ENCODE measurements at regions not wholly inside any gene's neighbourhood (a gene's known extent, or its start where the extent isn't known, plus 50 kb on each side); places are given as distances from the start of the nearest gene placed in this dataset.

DNA sequence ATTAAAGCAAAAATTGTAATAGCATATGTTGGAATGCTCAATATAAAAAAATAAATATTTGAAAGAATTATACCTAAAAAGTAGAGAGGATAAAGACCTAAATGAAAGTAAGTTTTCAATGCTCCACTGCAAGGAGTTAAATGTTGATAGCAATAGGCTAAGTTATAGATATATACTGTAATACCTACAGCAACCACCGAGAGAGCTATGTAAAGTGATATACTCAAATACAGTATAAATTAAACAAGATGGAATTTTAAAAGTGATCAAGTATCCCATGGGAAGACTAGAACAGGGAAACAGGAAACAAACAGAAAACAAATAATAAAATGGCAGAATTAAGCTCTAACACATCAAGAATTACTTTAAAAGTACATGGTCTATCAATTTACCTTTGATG is 73.9 kb downstream of the CASP3 start:
- Mint-ChIP-seq H3K36me3 (peaks cover 9% of the 10 kb centered on the region), H3K9me3 (ENCODE audit: low read depth) (peaks cover 6% of the 10 kb centered on the region), H3K27me3 (no peaks in the 10 kb centered on the region), H3K4me1 (peaks cover 7% of the 10 kb centered on the region), H3K4me3 (no peak overlapping the region), H3K27ac (no peak overlapping the region)
- CTCF ChIA-PET = no interaction called here
- ATAC-seq = no peak
- no peak for DNase-seq

- H3K27me3 Mint-ChIP-seq = no peaks in the 10 kb centered on the region
- peaks cover 7% of the 10 kb centered on the region for H3K4me1 Mint-ChIP-seq
- H3K4me3 Mint-ChIP-seq = no peak overlapping the region
- H3K9me3 Mint-ChIP-seq (ENCODE audit: low read depth) = peaks cover 6% of the 10 kb centered on the region
- H3K27ac Mint-ChIP-seq = peak overlapping the region; percentile 74
- CTCF ChIA-PET = no interaction called here
- H3K36me3 Mint-ChIP-seq = peaks cover 9% of the 10 kb centered on the region
- DNase-seq (no peak), ATAC-seq (no peak)
Observed at GRCh38 chr4:184574861-184575260, 74.4 kb downstream of the CASP3 start.

DNA sequence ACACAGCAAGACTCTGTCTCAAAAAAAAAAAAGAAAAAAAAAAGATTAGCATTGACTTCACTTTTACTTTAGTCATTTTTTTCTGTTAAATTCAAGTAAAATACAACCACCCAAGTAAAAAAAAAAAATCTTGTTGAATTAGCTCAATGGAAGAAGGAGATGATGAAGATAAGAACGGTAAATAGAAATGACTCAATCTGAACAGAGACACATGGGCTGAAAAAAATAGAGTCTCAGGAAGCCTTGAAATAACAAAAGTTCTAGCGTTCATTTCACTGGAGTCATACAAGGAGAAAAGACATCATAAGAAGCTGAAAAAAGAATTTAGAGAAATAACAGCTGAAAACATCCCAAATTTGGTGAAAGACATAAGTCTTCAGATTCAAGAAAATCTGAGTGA is 75.5 kb downstream of the CASP3 start:
- Mint-ChIP-seq H3K36me3 (peaks cover 5% of the 10 kb centered on the region), H3K27me3 (no peaks in the 10 kb centered on the region), H3K4me1 (peaks cover 7% of the 10 kb centered on the region), H3K4me3 (no peak overlapping the region), H3K27ac (no peak overlapping the region), H3K9me3 (ENCODE audit: low read depth) (peaks cover 3% of the 10 kb centered on the region)
- no peak for DNase-seq
- CTCF ChIA-PET = interaction anchor here (2.3 kb wide), 1 partner anchor 310 kb away, joined by 7 read pairs; no protein-coding TSS in a partner anchor
- ATAC-seq = no peak

GRCh38 chr4:184568770-184569169 is 80.5 kb downstream of the CASP3 start:
- ATAC-seq (no peak), DNase-seq (no peak)
- CTCF ChIA-PET = no interaction called here

DNA sequence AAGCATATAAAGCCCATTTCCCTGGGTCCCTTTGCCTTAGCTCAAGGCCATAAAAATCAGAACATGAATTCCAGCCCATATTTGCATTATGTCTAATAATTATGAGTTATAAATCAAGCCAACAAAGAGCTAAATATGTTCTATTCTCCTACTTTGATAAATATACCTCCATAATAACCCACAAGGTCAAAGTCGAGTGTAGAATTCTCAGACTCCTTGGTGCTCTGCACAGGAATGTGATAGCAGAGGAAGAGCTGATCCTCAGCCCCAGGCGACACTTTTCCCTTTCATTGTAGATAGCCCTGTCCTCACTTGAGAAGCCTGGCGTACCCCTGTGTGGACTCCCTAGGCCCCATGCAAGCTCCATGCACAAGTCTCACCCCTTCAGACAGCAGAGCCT is 85.6 kb downstream of the CASP3 start:
- no peak for DNase-seq
- Mint-ChIP-seq H3K4me1 (peaks cover 13% of the 10 kb centered on the region), H3K4me3 (no peak overlapping the region), H3K9me3 (ENCODE audit: low read depth) (peaks cover 3% of the 10 kb centered on the region), H3K36me3 (no peaks in the 10 kb centered on the region), H3K27me3 (no peaks in the 10 kb centered on the region), H3K27ac (no peak overlapping the region)
- ATAC-seq = no peak
- CTCF ChIA-PET = no interaction called here

More at GRCh38 chr4:184568770-184569169, 80.5 kb downstream of the CASP3 start:
- Mint-ChIP-seq H3K4me3 (no peak overlapping the region), H3K4me1 (peaks cover 2% of the 10 kb centered on the region), H3K36me3 (peaks cover 2% of the 10 kb centered on the region), H3K27me3 (no peaks in the 10 kb centered on the region), H3K9me3 (ENCODE audit: low read depth) (peaks cover 4% of the 10 kb centered on the region), H3K27ac (no peak overlapping the region)

- Mint-ChIP-seq H3K9me3 (ENCODE audit: low read depth) (no peaks in the 10 kb centered on the region), H3K4me1 (peaks cover 16% of the 10 kb centered on the region), H3K27me3 (no peaks in the 10 kb centered on the region), H3K4me3 (no peak overlapping the region), H3K27ac (no peak overlapping the region), H3K36me3 (peaks cover 2% of the 10 kb centered on the region)
- CTCF ChIA-PET = no interaction called here
- DNase-seq = no peak
- no peak for ATAC-seq
Observed at GRCh38 chr4:184558996-184559395, 84.6 kb upstream of the IRF2 start.

DNA sequence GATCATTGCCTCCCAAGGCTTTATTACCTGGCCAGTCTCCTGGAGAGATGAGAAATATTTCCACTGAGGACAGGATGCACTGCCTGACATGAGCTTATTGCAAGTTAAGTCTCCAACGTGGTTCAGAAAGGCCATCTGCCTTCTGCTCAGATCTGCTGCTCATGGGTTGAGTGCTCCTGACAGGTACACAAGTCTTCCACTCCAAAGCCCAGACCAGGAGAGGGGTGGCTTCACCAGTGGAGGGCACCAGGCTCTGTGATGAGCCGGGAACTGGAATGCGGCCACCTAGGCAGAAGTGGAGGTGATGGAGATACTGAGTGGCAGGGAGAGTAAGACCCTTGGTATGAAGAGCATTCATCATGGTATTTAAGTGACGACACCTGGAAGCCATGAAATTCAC is 79.5 kb upstream of the IRF2 start:
- H3K4me3 Mint-ChIP-seq = no peak overlapping the region
- peaks cover 4% of the 10 kb centered on the region for H3K4me1 Mint-ChIP-seq
- no peak overlapping the region for H3K27ac Mint-ChIP-seq
- no peaks in the 10 kb centered on the region for H3K9me3 Mint-ChIP-seq (ENCODE audit: low read depth)
- H3K27me3 Mint-ChIP-seq = no peaks in the 10 kb centered on the region
- CTCF ChIA-PET = no interaction called here
- peaks cover 2% of the 10 kb centered on the region for H3K36me3 Mint-ChIP-seq
- ATAC-seq = no peak
- DNase-seq = no peak

GRCh38 chr4:184550476-184550875 is 76.1 kb upstream of the IRF2 start:
- CTCF ChIA-PET = interaction anchor here (1.0 to 1.2 kb wide), 3 partner anchors 65 to 289 kb away, joined by 3 to 5 read pairs (median 3); no protein-coding TSS in a partner anchor
- no peak overlapping the region for H3K4me3 Mint-ChIP-seq

DNA sequence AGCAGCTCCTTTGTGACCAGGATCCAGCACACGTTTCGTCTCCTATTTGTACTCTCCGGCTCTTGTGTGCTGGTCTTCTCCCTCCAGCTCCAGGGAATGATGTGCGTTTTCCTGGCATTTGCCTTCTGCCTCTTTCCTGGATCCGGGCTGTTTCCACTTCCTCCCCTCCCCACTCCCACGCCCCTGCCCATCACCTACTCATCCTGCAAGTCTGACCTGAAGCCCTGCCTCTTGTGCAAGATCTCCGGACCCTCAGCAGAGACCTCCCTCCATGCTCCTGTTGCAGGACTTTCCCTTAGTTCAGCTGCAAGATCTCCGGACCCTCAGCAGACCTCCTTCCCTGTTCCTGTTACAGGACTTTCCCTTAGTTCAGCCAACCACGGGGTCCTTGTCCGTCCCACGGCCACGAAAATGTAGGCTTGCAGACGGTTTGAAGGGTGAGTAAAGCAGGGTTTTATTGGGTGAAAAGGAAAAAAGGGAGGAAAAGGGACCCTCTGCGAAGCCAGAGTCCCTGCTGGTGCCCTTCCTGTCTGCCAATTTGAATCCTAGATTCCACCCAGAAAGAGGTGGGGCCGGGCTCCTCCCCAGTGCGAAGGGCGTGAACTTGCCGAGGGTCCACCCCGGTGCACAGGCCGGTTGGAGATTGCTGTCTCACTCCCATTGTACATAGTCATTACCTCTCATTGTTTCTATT is 74.4 kb upstream of the IRF2 start:
- H3K4me1 Mint-ChIP-seq = peaks cover 3% of the 10 kb centered on the region
- no peaks in the 10 kb centered on the region for H3K27me3 Mint-ChIP-seq
- H3K36me3 Mint-ChIP-seq = no peaks in the 10 kb centered on the region
- no peak overlapping the region for H3K4me3 Mint-ChIP-seq
- no peak overlapping the region for H3K27ac Mint-ChIP-seq
- no peak for ATAC-seq
- CTCF ChIA-PET = no interaction called here
- DNase-seq = no peak
- H3K9me3 Mint-ChIP-seq (ENCODE audit: low read depth) = no peaks in the 10 kb centered on the region

More at GRCh38 chr4:184550476-184550875, 76.1 kb upstream of the IRF2 start:
- Mint-ChIP-seq H3K4me1 (peaks cover 5% of the 10 kb centered on the region), H3K27ac (no peak overlapping the region), H3K27me3 (no peaks in the 10 kb centered on the region), H3K9me3 (ENCODE audit: low read depth) (no peaks in the 10 kb centered on the region), H3K36me3 (no peaks in the 10 kb centered on the region)
- no peak for ATAC-seq
- DNase-seq = no peak

GRCh38 chr4:184548316-184548647 is 73.9 kb upstream of the IRF2 start:
- Mint-ChIP-seq H3K9me3 (ENCODE audit: low read depth) (no peaks in the 10 kb centered on the region), H3K4me3 (no peak overlapping the region), H3K4me1 (peaks cover 3% of the 10 kb centered on the region), H3K27me3 (no peaks in the 10 kb centered on the region), H3K36me3 (no peaks in the 10 kb centered on the region), H3K27ac (no peak overlapping the region)
- ATAC-seq = no peak
- DNase-seq = no peak
- CTCF ChIA-PET = no interaction called here

DNA sequence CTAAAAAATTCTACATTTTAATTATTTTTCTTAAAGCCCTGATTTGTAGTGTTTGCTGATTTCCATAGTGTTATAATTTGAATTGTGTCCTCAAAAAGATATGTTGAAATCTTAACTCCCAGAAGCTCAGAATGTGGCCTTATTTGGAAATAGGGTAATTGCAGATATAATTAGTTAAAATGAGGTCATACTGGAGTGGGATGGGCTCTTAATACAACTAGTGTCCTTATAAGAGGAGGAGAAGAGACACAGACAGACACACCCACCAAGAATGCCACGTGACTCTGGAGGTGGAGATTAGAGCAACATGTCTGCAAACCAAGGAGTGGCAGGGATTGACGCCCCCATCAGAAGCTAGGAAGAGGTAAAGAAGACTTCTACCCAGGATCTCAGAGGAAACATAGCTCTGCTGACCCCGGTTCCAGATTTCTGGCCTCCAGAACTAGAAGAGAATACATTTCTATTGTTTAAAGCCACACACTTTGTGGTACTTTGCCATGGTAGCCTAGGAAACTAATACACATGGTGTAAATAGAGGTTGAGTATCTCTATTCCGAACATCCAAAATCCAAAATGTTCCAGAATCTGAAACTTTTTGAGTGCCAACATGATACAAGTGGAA is 70.5 kb upstream of the IRF2 start:
- Mint-ChIP-seq H3K27ac (no peak overlapping the region), H3K4me1 (peaks cover 13% of the 10 kb centered on the region), H3K27me3 (no peaks in the 10 kb centered on the region), H3K36me3 (no peaks in the 10 kb centered on the region), H3K4me3 (no peak overlapping the region), H3K9me3 (ENCODE audit: low read depth) (no peaks in the 10 kb centered on the region)
- CTCF ChIA-PET = interaction anchor here (1.3 to 1.4 kb wide), 2 partner anchors 15 to 294 kb away, joined by 3 read pairs; no protein-coding TSS in a partner anchor
- no peak for DNase-seq
- no peak for ATAC-seq

- ATAC-seq = no peak
- Mint-ChIP-seq H3K27ac (no peak overlapping the region), H3K4me1 (peaks cover 21% of the 10 kb centered on the region), H3K27me3 (no peaks in the 10 kb centered on the region), H3K9me3 (ENCODE audit: low read depth) (no peaks in the 10 kb centered on the region), H3K4me3 (no peak overlapping the region), H3K36me3 (no peaks in the 10 kb centered on the region)
- CTCF ChIA-PET = interaction anchor here (0.7 to 5.5 kb wide), 2 partner anchors 200 to 277 kb away, joined by 3 to 28 read pairs; no protein-coding TSS in a partner anchor
- DNase-seq = no peak
Observed at GRCh38 chr4:184541907-184542306, 67.6 kb upstream of the IRF2 start.

DNA sequence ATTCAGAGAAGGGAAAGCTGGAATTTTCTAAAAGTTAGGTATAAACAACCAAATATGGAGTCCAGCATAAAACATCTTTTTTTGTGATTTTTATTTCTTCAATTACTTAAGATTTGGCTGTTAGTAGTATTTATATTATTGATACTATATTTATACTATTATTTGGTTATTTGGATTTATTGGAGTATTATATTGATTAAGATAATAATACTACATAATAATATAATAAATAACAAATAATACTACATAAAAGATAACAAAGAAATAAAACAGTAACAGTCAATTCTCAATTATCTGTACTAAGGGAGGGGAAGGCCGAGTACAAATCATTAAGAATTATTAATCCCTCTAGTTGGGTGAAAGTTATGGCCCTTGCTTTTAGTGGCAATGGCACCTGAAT is 66.0 kb upstream of the IRF2 start:
- Mint-ChIP-seq H3K27me3 (no peaks in the 10 kb centered on the region), H3K4me1 (peaks cover 34% of the 10 kb centered on the region), H3K36me3 (no peaks in the 10 kb centered on the region), H3K9me3 (ENCODE audit: low read depth) (no peaks in the 10 kb centered on the region), H3K4me3 (no peak overlapping the region), H3K27ac (no peak overlapping the region)
- DNase-seq (no peak), ATAC-seq (no peak)
- CTCF ChIA-PET = interaction anchor here (0.6 to 5.5 kb wide), 7 partner anchors 27 to 280 kb away, joined by 3 to 28 read pairs (median 3); no protein-coding TSS in a partner anchor

DNA sequence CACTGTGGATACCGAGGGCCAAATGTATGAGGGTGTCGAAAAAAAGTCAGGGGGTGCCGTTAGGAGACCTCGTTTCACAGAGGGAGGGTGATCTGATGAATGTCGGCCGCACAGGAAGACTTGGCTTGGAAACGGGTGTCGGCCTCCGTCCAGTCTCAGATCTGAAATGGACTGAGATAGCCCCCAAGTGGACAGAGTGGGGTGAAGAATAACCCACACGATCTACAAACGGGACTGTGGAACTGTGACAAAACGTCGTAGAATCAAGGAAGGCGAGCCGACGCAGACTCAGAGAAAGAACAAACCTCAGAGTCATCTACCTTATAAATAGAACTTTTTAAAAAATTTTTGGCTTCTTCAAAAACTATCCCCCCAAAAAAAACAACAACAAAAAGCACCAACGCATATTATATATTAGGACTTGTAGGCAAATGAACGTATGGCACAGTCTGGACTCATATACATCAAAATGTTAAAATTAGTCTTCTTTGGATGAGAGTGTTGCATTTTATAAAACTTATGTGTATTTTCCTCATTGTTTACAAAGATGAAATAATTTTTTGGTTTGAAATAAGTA is 63.8 kb upstream of the IRF2 start:
- H3K27me3 Mint-ChIP-seq = no peaks in the 10 kb centered on the region
- CTCF ChIA-PET = interaction anchor here (0.7 to 5.5 kb wide), 9 partner anchors 11 to 286 kb away, joined by 4 to 63 read pairs (median 10); no protein-coding TSS in a partner anchor
- H3K4me1 Mint-ChIP-seq = peaks cover 50% of the 10 kb centered on the region
- no peaks in the 10 kb centered on the region for H3K9me3 Mint-ChIP-seq (ENCODE audit: low read depth)
- DNase-seq (peak; percentile 85), ATAC-seq (peak; percentile 61)
- H3K27ac Mint-ChIP-seq = peak overlapping the region; percentile 95
- peaks cover 8% of the 10 kb centered on the region for H3K36me3 Mint-ChIP-seq
- H3K4me3 Mint-ChIP-seq = peak overlapping the region; percentile 90

All from activated CD8-positive, alpha-beta memory T cell treated with anti-CD3 and anti-CD28 coated beads, Interleukin-2, amount 10 ng/mL, durations not matched to agents 7 days and 5 days (primary cell).